Heart left ventricle (tissue), 16 donors: ENCODE measurements at regions not wholly inside any gene's neighbourhood (a gene's known extent, or its start where the extent isn't known, plus 50 kb on each side); places are given as distances from the start of the nearest gene placed in this dataset.

Experiments
- ATAC-seq, 4 donors: fragments of 200-7000 bp; cut with Tn5 transposase; one replicate each; pipeline ENCODE4 v1.9.1; 2020 to 2022; ENCODE audit warnings: moderate library complexity in 4 of 4, mild to moderate bottlenecking in 3 of 4, moderate number of reproducible peaks in 1 of 4
- DNase-seq, 5 donors: peaks; one replicate each; pipeline ENCODE4 v3.0.0-alpha.2; 2020
- H3K27ac ChIP-seq, 12 donors: fragments of 200-600 bp; sonication (generic) in 4 of 12; one replicate each; pipeline versions ENCODE4 v1.5.0 to v1.8.0; 2016 to 2022; ENCODE audit warnings: mild to moderate bottlenecking in 2 of 12
- H3K27me3 ChIP-seq, 9 donors: fragments of 200-600 bp; sonication (generic) in 2 of 9; one replicate each; pipeline versions ENCODE4 v1.5.1 to v1.8.0; 2016 to 2022; ENCODE audit warnings: mild to moderate bottlenecking in 3 of 9
- H3K36me3 ChIP-seq, 9 donors: fragments of 200-600 bp; sonication (generic) in 2 of 9; one replicate each; pipeline versions ENCODE4 v1.5.0 to v1.8.0; 2018 to 2022; ENCODE audit warnings: mild to moderate bottlenecking in 2 of 9
- H3K4me1 ChIP-seq, 12 donors: fragments of 200-600 bp; sonication (generic) in 4 of 12; one replicate each; pipeline versions ENCODE4 v1.5.0 to v1.8.0; 2016 to 2022; ENCODE audit warnings: mild to moderate bottlenecking in 3 of 12
- H3K4me3 ChIP-seq, 12 donors: fragments of 200-600 bp; sonication (generic) in 4 of 12; one replicate each; pipeline versions ENCODE4 v1.5.0 to v1.8.0; 2017 to 2022; ENCODE audit warnings: mild to moderate bottlenecking in 9 of 12, moderate library complexity in 4 of 12
- H3K9me3 ChIP-seq, 12 donors: fragments of 200-600 bp; sonication (generic) in 4 of 12; one replicate each; pipeline versions ENCODE4 v1.5.0 to v1.8.0; 2016 to 2022; ENCODE audit warnings: mild to moderate bottlenecking in 1 of 12
- CTCF ChIP-seq, 12 donors: fragments of 200-600 bp; sonication (generic) in 4 of 12; IDR thresholded peaks; one replicate each; pipeline versions ENCODE4 v1.5.0 to v1.8.0; 2018 to 2022; ENCODE audit warnings: antibody characterized with exemption in 12 of 12, mild to moderate bottlenecking in 5 of 12
- POLR2A ChIP-seq, 2 donors: fragments of 450-650 bp; IDR thresholded peaks; one replicate each; pipeline ENCODE4 v1.6.1; 2017; ENCODE audit warnings: antibody characterized with exemption in 2 of 2, mild to moderate bottlenecking in 2 of 2, moderate library complexity in 2 of 2
- WGBS, 4 donors: extraction: QIAGEN DNeasy Blood & Tissue Kit in 2 of 4; methylation state at CpG; one replicate each; pipeline versions ENCODE4 v1.1.5 to v1.1.7; 2013 to 2018; 5-methylcytosine and 5-hydroxymethylcytosine counted together
- intact Hi-C, 10 donors: fragments of 100-400 bp; cut with DNase I; formaldehyde crosslinking; loops; one replicate each; pipeline versions ENCODE4 v1.11.1 to v1.14.2; 2022
- donor health status: ischemic (EF 13 %, LVEDD 7.1; RV severe dilation, severe dysfunction).
- donor health status: healthy with polysubstance abuse.
- donor health status: DM: no; HTN: yes; CAD: no.
- donor health status: DM: no; HTN: no; CAD: no.
- donor health status: ischemic (EF 25% LVEDD 6.9; RV normal size, moderate dysfunction).
- donor health status: ischemic (EF 25% LVEDD 5.7; RV mildly dilated, moderate dysfunction).
- donor health status: healthy.
- donor health status: DM: yes; HTN: yes; CAD: no.
- donor health status: ischemic (EF 35%, LVEDD 5.7; RV mildly dilated, moderate dysfunction).
- donor health status: nonischemic (EF 11% LVEDD 7.7; RV severe dilation, severe dysfunction).
- donor health status: DM: yes; HTN: yes; CAD: no.
- donor health status: PGD.
- donor health status: ischemic (EF 29% LVEDD 5.4; RV normal size, mild dysfunction).
- donor health status: nonischemic (EF 23%, LVEDD 6.1; RV moderate dilation, normal function).

- 61 to 77% (median 69%) methylated on average over 2 of the region's 2 CpGs for WGBS, 4 donors
- Histone ChIP-seq H3K27me3 (no peaks in the 10 kb centered on the region), H3K27ac (no peak overlapping the region), H3K36me3 (no peaks in the 10 kb centered on the region), H3K4me3 (no peak overlapping the region), H3K4me1 (no peaks in the 10 kb centered on the region), H3K9me3 (no peaks in the 10 kb centered on the region)
- intact Hi-C loops: no loop called here
- TF ChIP-seq CTCF (IDR thresholded peaks at IDR 0.05) (no peak), POLR2A (IDR thresholded peaks at IDR 0.05) (no peak)
- ATAC-seq (no peak), DNase-seq (no peak)
Measured at GRCh38 chr2:129324349-129324748, 655.1 kb upstream of the RAB6C start.

GRCh38 chr2:129325151-129325550, 654.3 kb upstream of the RAB6C start:
- ATAC-seq (no peak), DNase-seq (no peak)
- Histone ChIP-seq H3K27ac (no peak overlapping the region), H3K4me3 (no peak overlapping the region), H3K27me3 (no peaks in the 10 kb centered on the region), H3K9me3 (no peaks in the 10 kb centered on the region), H3K36me3 (no peaks in the 10 kb centered on the region), H3K4me1 (no peaks in the 10 kb centered on the region)
- WGBS, 4 donors: 65 to 95% (median 93%) methylated on average over 2 of the region's 2 CpGs
- no peak for TF ChIP-seq POLR2A (IDR thresholded peaks at IDR 0.05)
- TF ChIP-seq CTCF (IDR thresholded peaks at IDR 0.05): no peak
- intact Hi-C loops: no loop called here

- Histone ChIP-seq H3K36me3 (no peaks in the 10 kb centered on the region), H3K4me1 (peaks cover 0 to 6% (median 0%) of the 10 kb centered on the region in 12 donors), H3K27ac (no peak overlapping the region), H3K27me3 (no peaks in the 10 kb centered on the region), H3K4me3 (no peak overlapping the region), H3K9me3 (no peaks in the 10 kb centered on the region)
- intact Hi-C loops: no loop called here
- ATAC-seq: no peak
- TF ChIP-seq POLR2A (IDR thresholded peaks at IDR 0.05) (no peak), CTCF (IDR thresholded peaks at IDR 0.05) (no peak)
- 79 to 86% (median 84%) methylated on average over 4 of the region's 4 CpGs for WGBS, 4 donors
- no peak for DNase-seq
Measured at GRCh38 chr2:129329574-129329973, 649.9 kb upstream of the RAB6C start.

- Histone ChIP-seq H3K4me3 (no peak overlapping the region), H3K36me3 (no peaks in the 10 kb centered on the region), H3K9me3 (no peaks in the 10 kb centered on the region), H3K27me3 (no peaks in the 10 kb centered on the region), H3K27ac (no peak overlapping the region), H3K4me1 (peaks cover 0 to 7% (median 0%) of the 10 kb centered on the region in 12 donors)
- no peak for ATAC-seq
- no peak for DNase-seq
- intact Hi-C loops: no loop called here
- WGBS, 4 donors: 75 to 86% (median 84%) methylated on average over 2 of the region's 2 CpGs
- no peak for TF ChIP-seq CTCF (IDR thresholded peaks at IDR 0.05)
- TF ChIP-seq POLR2A (IDR thresholded peaks at IDR 0.05): no peak
Measured at GRCh38 chr2:129330504-129330903, 649.0 kb upstream of the RAB6C start.
